KMS-11 (cell line): ENCODE measurements at regions not wholly inside any gene's neighbourhood (a gene's known extent, or its start where the extent isn't known, plus 50 kb on each side); places are given as distances from the start of the nearest gene placed in this dataset.

ENCODE experiments used
- H2AFZ ChIP-seq: fragments of 200-600 bp; sonication (generic); 2 replicates; pipeline ENCODE4 v1.6.1; 2016; ENCODE audit warnings: antibody characterized with exemption, mixed run types, low read depth
- H3K27ac ChIP-seq: fragments of 200-600 bp; sonication (generic); 2 replicates; pipeline ENCODE4 v1.6.1; 2016; ENCODE audit warnings: mild to moderate bottlenecking, mixed run types
- H3K27me3 ChIP-seq: fragments of 200-600 bp; sonication (generic); 2 replicates; pipeline ENCODE4 v1.6.1; 2017; ENCODE audit warnings: mild to moderate bottlenecking, low read depth, mixed run types, moderate library complexity; ENCODE audit not compliant: insufficient read depth
- H3K36me3 ChIP-seq: fragments of 200-600 bp; sonication (generic); 2 replicates; pipeline ENCODE4 v1.6.1; 2017; ENCODE audit warnings: mild to moderate bottlenecking, mixed run types; ENCODE audit not compliant: insufficient read depth
- H3K4me1 ChIP-seq: fragments of 200-600 bp; sonication (generic); 2 replicates; pipeline ENCODE4 v1.6.1; 2016; ENCODE audit warnings: mild to moderate bottlenecking, low read depth, mixed run types; ENCODE audit not compliant: poor library complexity, severe bottlenecking
- H3K4me2 ChIP-seq: fragments of 200-600 bp; sonication (generic); 2 replicates; pipeline ENCODE4 v1.7.0; 2016; ENCODE audit warnings: mild to moderate bottlenecking, mixed run types
- H3K4me3 ChIP-seq: fragments of 200-600 bp; sonication (generic); IDR thresholded peaks from 2 replicates; pipeline ENCODE4 v1.6.1; 2017; ENCODE audit warnings: low read depth, low read length, mixed read lengths; ENCODE audit not compliant: insufficient read depth
- H3K79me2 ChIP-seq: fragments of 200-600 bp; sonication (generic); 2 replicates; pipeline ENCODE4 v1.6.1; 2016; ENCODE audit warnings: low read depth, mixed run types; ENCODE audit not compliant: insufficient read depth
- H3K9ac ChIP-seq: fragments of 200-600 bp; sonication (generic); 2 replicates; pipeline ENCODE4 v1.6.1; 2016; ENCODE audit warnings: mild to moderate bottlenecking, mixed run types
- H4K20me1 ChIP-seq: fragments of 200-600 bp; sonication (generic); 2 replicates; pipeline ENCODE4 v1.6.1; 2016; ENCODE audit warnings: mild to moderate bottlenecking, mixed run types; ENCODE audit not compliant: insufficient read depth
- TF ChIP-seq, protein P1 (sequence below): fragments of 200-600 bp; sonication (generic); conservative IDR thresholded peaks from 2 replicates; pipeline ENCODE4 v1.6.1; 2017; ENCODE audit warnings: low read depth, mild to moderate bottlenecking, antibody characterized with exemption, low read length, moderate library complexity, mixed read lengths

DNA sequence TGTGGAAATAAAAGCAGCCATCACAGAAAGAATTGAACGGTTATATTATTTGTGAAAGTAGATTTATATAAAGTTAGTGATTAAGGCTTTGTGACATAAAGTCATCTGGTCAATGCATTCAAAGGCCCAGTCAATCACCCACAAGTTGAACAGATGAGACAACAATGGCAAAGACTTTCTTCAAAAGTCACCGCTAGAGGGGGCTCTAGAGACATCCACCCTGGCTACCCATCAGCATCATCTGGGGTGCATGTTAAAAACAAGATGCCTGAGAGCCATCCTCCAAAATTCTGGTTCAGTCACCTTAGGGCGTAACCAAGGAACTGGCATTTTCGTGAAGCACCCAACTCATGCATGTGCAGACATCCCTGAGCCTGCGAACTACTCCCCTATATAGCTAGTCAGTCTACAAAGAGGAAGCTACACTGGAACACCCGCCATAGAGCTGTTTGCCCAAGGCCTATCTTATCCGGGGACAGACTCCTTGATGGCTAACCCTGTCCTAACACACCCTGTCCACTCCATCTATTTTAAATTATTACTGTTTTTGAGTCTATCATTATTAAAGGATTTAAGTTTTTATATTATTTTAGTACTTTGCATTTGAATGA is 970.5 kb downstream of the UQCRFS1 start:
- Histone ChIP-seq H3K4me3 (no peak overlapping the region), H3K27ac (no peak overlapping the region), H3K9ac (no peak overlapping the region), H2AFZ (no peak overlapping the region), H3K4me2 (no peak overlapping the region), H3K36me3 (no peaks in the 10 kb centered on the region), H3K4me1 (no peaks in the 10 kb centered on the region), H3K79me2 (no peaks in the 10 kb centered on the region), H4K20me1 (no peaks in the 10 kb centered on the region), H3K27me3 (no peaks in the 10 kb centered on the region)
- TF ChIP-seq, protein P1, sequence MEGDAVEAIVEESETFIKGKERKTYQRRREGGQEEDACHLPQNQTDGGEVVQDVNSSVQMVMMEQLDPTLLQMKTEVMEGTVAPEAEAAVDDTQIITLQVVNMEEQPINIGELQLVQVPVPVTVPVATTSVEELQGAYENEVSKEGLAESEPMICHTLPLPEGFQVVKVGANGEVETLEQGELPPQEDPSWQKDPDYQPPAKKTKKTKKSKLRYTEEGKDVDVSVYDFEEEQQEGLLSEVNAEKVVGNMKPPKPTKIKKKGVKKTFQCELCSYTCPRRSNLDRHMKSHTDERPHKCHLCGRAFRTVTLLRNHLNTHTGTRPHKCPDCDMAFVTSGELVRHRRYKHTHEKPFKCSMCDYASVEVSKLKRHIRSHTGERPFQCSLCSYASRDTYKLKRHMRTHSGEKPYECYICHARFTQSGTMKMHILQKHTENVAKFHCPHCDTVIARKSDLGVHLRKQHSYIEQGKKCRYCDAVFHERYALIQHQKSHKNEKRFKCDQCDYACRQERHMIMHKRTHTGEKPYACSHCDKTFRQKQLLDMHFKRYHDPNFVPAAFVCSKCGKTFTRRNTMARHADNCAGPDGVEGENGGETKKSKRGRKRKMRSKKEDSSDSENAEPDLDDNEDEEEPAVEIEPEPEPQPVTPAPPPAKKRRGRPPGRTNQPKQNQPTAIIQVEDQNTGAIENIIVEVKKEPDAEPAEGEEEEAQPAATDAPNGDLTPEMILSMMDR: peak; percentile 80

DNA sequence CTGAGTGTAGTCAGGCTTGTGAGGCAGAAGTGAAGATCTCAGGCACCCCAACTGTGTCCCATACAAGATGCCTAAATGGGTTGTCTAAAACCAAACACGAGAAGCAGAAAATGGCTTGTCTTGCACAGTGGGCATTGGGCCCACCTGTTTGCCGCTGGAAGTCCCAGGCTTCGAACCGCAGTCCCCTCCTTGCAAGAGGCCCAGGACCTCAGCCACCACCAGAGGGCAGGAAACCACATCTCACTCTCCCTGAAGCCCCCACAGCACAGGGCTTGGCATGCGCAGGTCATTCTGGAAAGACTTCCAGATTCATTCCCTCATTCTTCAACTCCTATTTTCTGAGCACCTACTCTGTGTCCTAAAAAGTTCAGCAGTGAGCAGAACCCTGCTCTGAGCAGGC is 973.7 kb downstream of the UQCRFS1 start:
- Histone ChIP-seq H2AFZ (no peak overlapping the region), H3K27ac (no peak overlapping the region), H3K4me1 (no peaks in the 10 kb centered on the region), H3K36me3 (no peaks in the 10 kb centered on the region), H3K79me2 (no peaks in the 10 kb centered on the region), H3K9ac (no peak overlapping the region), H3K4me3 (no peak overlapping the region), H3K27me3 (no peaks in the 10 kb centered on the region), H3K4me2 (no peak overlapping the region), H4K20me1 (no peaks in the 10 kb centered on the region)
- TF ChIP-seq, protein P1: no peak

DNA sequence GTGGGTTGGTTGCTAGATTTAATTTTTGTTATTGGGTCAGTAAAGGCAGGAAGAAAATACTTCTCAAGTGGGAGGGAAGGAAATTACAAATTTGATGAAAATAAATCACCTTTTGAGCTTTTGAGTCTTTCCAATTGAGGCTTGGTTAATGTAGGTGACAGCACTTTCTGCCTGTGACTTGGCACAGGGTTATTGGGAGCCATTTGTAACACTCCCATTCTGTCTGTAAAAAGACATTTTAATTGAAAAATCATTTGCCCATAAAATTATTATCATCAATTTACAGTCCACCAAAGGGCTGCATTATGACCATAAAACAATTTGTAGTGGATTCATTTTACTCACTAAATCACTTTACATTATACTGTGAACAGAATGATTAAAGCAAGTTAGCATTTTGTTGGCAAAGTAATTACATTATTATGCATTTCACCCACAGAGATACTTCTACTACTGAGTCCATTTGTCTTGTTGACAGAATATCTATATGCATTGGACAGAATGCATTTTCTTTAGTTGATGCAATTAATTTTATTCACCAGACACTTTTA is 974.6 kb downstream of the UQCRFS1 start:
- no peak overlapping the region for H3K4me2 ChIP-seq
- H3K79me2 ChIP-seq: no peaks in the 10 kb centered on the region
- H3K27ac ChIP-seq: no peak overlapping the region
- H3K4me1 ChIP-seq: no peaks in the 10 kb centered on the region
- H3K4me3 ChIP-seq: no peak overlapping the region
- H3K36me3 ChIP-seq: no peaks in the 10 kb centered on the region
- TF ChIP-seq, protein P1: no peak
- no peak overlapping the region for H2AFZ ChIP-seq
- H4K20me1 ChIP-seq: no peaks in the 10 kb centered on the region
- no peak overlapping the region for H3K9ac ChIP-seq
- no peaks in the 10 kb centered on the region for H3K27me3 ChIP-seq

DNA sequence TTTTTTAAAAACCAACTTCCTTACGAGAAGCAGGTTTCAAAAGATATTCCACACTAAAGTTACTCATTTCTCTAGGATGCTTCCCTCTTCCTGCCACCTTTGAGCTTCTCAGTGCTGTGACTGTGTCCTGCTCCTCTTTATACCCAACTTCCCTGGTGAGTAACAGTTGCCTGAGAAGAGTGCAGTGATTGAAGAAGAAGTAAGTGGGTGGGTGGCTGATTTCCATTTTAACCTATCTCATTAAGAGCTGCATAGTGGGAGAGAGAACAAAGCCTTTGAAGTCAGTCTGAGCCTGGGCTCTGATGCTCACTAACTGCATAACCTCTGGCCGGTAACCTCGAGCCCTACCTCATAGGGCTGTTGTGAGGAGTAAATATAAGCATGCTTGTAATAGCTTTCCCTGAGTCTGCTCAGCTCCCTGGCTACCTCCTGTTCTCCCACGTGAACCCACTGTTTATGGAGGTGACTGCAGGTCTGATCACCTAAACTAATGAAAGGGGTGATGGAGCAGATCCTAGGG is 977.3 kb downstream of the UQCRFS1 start:
- Histone ChIP-seq H3K4me1 (no peaks in the 10 kb centered on the region), H3K9ac (no peak overlapping the region), H3K27ac (no peak overlapping the region), H2AFZ (no peak overlapping the region), H3K4me3 (no peak overlapping the region), H3K27me3 (no peaks in the 10 kb centered on the region), H3K4me2 (no peak overlapping the region), H3K36me3 (no peaks in the 10 kb centered on the region), H4K20me1 (no peaks in the 10 kb centered on the region), H3K79me2 (no peaks in the 10 kb centered on the region)
- TF ChIP-seq, protein P1: no peak
